DMS53 (cell line): ENCODE measurements at regions not wholly inside any gene's neighbourhood (a gene's known extent, or its start where the extent isn't known, plus 50 kb on each side); places are given as distances from the start of the nearest gene placed in this dataset.
"Not testable (repeated sequence)": the region's sequence is repeated elsewhere in the genome, so short reads cannot be mapped to it uniquely, and the experiment has no call there.

Experiments
- DNase-seq: peaks from one replicate; lab custom pipeline; 2025; lab: John Stamatoyannopoulos, UW

- no peak for DNase-seq
Observed at GRCh38 chr21:15614766-15615165, 115.0 kb upstream of the USP25 start.

GRCh38 chr21:15616864-15617574 is 112.8 kb upstream of the USP25 start:
- DNase-seq = no peak

GRCh38 chr21:15617964-15618363 is 111.8 kb upstream of the USP25 start:
- DNase-seq = peak; percentile 19

- DNase-seq = no peak
Observed at GRCh38 chr21:15620892-15621291, 108.9 kb upstream of the USP25 start.

GRCh38 chr21:15624646-15625045 is 105.1 kb upstream of the USP25 start:
- no peak for DNase-seq

- DNase-seq = no peak
Observed at GRCh38 chr21:15625363-15625762, 104.4 kb upstream of the USP25 start.

- DNase-seq = no peak
Observed at GRCh38 chr21:15626031-15626430, 103.8 kb upstream of the USP25 start.

- DNase-seq = no peak
Observed at GRCh38 chr21:15627011-15627410, 102.8 kb upstream of the USP25 start.

GRCh38 chr21:15627823-15628222 is 102.0 kb upstream of the USP25 start:
- DNase-seq = no peak

- peak; percentile 68 for DNase-seq
Observed at GRCh38 chr21:15631342-15631741, 98.4 kb upstream of the USP25 start.

- not testable (repeated sequence) for DNase-seq
Observed at GRCh38 chr21:15634541-15634940, 95.2 kb upstream of the USP25 start.

GRCh38 chr21:15638856-15639549 is 90.8 kb upstream of the USP25 start:
- no peak for DNase-seq

GRCh38 chr21:15640113-15640512 is 89.7 kb upstream of the USP25 start:
- DNase-seq = not testable (repeated sequence)

- no peak for DNase-seq
Observed at GRCh38 chr21:15644489-15644888, 85.3 kb upstream of the USP25 start.

- no peak for DNase-seq
Observed at GRCh38 chr21:15645830-15646229, 84.0 kb upstream of the USP25 start.

GRCh38 chr21:15650735-15651134 is 79.0 kb upstream of the USP25 start:
- DNase-seq = no peak

- DNase-seq = no peak
Observed at GRCh38 chr21:15651172-15651571, 78.6 kb upstream of the USP25 start.

GRCh38 chr21:15653710-15654109 is 76.1 kb upstream of the USP25 start:
- no peak for DNase-seq

- no peak for DNase-seq
Observed at GRCh38 chr21:15654171-15654570, 75.6 kb upstream of the USP25 start.

GRCh38 chr21:15659753-15660422 is 69.9 kb upstream of the USP25 start:
- peak; percentile 79 for DNase-seq

- DNase-seq = peak; percentile 19
Observed at GRCh38 chr21:15660423-15660804, 69.4 kb upstream of the USP25 start.

GRCh38 chr21:15667010-15667409 is 62.8 kb upstream of the USP25 start:
- no peak for DNase-seq

- DNase-seq = no peak
Observed at GRCh38 chr21:15667819-15668218, 62.0 kb upstream of the USP25 start.
